Mucosa of gallbladder (tissue), 1 donor: ENCODE measurements at regions not wholly inside any gene's neighbourhood (a gene's known extent, or its start where the extent isn't known, plus 50 kb on each side); places are given as distances from the start of the nearest gene placed in this dataset.

Experiments used
- DNase-seq: peaks from one replicate; pipeline ENCODE4 v3.0.0-alpha.2; 2020; ENCODE audit warnings: low spot score
- donor health status: DM: no; HTN: no; CAD: no.

GRCh38 chr15:56868170-56868569 is 50.3 kb upstream of the TCF12 start:
- no peak for DNase-seq

- DNase-seq, result no peak
Observed at GRCh38 chr15:56866803-56867202, 51.6 kb upstream of the TCF12 start.

- no peak for DNase-seq
Observed at GRCh38 chr15:56857828-56858227, 60.6 kb upstream of the TCF12 start.

DNA sequence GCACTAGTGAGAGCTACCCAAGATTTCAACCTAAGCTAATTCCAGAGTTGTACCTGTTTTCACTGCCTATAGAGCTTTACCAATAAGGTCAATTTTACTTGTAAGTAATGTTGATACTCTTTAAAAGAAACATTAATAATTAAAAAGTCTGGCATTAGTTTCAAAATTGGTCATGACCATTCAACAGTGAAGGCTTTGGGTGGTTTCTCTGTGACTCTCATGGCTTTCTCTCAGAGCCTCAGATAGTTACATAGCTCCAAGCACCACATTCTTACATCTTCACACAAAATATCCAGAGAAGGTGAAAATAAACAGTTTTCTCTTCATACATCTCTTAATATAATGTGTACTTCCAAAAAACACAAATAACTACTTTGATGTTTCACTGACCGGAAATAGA is 61.5 kb upstream of the TCF12 start:
- no peak for DNase-seq

DNA sequence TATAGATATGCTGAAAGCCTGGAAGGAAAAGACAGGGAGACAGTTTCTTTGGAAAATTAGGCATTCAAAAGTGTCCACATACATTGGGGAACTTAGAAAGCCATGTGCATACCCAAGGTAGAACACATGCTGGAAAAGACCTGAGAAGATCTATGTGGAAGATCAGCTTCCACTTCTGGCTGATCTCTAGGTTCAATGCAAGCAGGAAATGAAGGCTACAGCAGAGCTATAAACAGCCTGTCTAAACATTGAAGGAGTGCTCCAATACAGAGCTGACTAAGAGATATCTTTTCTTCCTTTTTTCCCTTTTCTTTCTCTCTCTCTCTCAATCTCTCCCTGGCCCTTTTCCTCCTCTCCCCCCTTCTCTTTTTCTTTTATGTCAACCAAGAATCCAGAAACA is 73.6 kb upstream of the TCF12 start:
- no peak for DNase-seq

GRCh38 chr15:56844471-56844870 is 74.0 kb upstream of the TCF12 start:
- no peak for DNase-seq

DNA sequence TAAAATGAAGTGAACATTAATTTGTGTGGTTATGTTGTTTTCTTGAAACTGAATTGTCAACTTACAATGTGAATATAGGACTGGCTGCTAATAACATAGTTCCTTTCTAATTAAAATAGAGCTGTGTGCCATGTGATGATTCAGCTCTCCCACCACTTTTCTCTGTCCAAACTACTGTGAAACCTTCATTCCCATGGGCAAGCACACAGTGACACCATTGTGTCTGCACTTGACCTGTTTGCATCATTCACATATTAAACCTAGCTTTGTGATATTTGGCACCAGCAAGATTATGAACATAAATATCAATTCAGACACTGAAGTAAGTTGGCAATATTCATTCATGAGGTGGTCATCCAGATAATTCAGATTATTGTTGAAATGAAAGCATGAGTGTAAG is 78.8 kb upstream of the TCF12 start:
- DNase-seq, result no peak

DNA sequence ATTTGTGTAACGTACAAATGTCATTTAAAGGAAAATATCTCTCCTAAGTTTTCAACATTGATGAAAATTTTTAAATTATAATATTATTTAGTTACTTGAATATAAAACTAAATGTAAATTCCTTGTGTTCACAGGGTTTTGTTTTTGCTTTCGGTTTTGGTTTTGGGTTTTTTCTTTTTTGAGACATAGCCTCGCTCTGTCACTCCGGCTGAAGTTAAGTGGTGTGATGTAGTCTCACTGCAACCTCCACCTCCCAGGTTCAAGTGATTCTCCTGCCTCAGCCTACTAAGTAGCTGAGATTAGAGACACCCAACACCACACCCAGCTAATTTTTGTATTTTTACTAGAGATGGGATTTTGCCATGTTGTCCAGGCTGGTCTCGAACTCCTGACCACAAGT is 79.3 kb upstream of the TCF12 start:
- DNase-seq, result no peak

GRCh38 chr15:56838085-56838484 is 80.4 kb upstream of the TCF12 start:
- DNase-seq, result no peak

DNA sequence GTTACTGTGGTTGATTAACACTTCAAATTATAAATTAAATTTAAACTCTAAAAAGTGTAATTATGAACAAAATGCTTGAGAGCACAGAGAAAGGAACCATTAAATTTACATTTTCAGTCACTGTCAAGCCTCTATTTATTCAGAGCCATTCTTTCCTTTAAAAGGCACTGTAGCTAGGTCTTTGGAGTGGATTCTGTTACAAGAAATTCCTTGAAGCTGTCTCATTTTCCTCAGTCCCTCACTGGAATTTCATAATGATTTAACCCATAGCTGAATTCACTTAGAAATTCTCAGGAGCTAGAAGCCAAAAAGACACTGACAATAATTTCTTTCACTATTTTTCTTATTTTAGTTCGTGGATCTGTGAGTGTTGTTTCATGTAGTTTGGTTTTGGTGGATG is 81.2 kb upstream of the TCF12 start:
- no peak for DNase-seq

DNA sequence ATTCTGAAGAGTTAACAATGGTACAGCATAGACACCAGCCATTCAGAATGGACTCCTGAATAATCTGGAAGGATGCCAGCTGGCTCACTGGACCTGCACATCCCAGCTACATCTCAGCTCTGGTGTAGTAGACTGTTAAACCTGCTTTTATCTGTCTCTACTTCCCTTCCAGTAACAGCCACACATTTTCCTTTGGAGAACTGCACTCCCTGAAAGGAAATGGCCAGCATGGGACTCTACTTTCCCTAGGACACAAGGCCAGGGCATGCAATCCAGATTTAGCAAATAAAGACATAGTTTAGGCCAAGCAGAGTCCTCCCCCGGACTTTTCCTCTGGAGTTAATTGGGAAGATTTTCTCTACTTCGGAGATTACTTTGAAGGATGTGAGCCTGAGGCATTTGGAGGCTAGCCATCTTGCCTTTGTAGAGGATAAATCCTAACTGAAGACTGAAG is 82.7 kb upstream of the TCF12 start:
- DNase-seq, result no peak

- peak; percentile 64 for DNase-seq
Observed at GRCh38 chr15:56832125-56832524, 86.3 kb upstream of the TCF12 start.

DNA sequence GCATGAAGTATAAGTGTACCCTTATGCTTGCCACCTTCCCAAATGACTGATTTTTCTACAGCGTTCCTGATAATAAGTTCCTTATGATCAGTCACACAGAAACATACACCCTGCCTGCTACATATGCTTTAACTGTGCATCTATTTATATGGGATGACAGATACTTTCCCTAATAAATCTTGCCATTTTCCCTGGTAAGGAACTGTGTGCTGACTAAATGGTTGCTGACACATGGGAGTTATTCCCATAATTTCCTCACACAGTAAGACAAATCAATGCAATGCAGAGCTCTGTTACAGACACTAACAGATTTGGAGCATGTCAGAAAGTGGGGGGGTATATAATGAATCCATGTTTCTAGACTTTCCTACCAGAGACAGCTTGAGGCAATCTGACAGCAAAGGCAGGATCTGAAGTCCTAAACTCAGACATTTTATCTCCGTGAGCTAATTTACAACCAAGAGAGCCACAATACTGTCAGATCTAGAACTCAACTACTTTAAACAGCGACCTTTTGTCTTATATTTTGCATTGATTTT is 86.9 kb upstream of the TCF12 start:
- no peak for DNase-seq

DNA sequence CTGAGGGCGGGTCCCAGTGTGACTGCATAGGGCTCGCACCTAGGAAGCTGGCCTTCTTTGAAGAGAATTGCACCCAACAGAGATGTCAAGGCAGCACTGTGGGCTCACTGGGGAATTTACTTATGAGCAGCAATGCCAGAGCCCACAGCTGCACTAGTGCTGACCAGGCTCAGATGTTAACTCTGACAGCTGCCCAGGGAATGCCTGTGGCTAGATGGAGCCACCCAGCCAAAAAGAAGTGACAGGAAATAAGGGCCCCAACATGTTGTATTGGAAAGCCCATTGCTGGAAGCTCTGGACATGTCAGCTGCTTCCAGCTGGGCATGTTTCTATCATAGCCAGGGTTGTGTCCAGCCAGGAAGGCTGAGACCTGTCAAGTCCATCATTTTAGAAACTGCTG is 90.9 kb upstream of the ZNF280D start:
- no peak for DNase-seq

- DNase-seq, result peak; percentile 50
Observed at GRCh38 chr15:56821721-56822425, 88.6 kb upstream of the ZNF280D start.

- no peak for DNase-seq
Observed at GRCh38 chr15:56820333-56820732, 87.0 kb upstream of the ZNF280D start.

- DNase-seq, result no peak
Observed at GRCh38 chr15:56817321-56818080, 84.2 kb upstream of the ZNF280D start.

DNA sequence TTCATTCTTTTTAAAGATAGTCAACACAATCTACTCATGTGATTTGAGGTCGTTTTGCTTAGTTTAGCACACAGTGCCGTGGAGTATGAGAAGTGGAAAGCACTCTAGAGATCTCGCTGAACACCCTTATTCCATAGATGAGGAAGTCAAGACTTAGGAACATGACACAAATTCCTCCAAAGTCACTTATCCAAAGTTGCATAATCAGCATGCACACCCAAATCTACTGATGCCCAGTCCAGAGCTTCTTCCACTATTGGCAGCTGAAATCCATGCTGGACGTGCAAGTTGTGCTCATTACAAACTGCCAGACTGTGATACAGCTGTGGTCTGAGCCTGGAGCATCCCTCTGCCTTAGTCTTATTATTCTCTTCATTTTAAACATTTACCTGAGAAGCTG is 83.5 kb upstream of the ZNF280D start:
- DNase-seq, result no peak

DNA sequence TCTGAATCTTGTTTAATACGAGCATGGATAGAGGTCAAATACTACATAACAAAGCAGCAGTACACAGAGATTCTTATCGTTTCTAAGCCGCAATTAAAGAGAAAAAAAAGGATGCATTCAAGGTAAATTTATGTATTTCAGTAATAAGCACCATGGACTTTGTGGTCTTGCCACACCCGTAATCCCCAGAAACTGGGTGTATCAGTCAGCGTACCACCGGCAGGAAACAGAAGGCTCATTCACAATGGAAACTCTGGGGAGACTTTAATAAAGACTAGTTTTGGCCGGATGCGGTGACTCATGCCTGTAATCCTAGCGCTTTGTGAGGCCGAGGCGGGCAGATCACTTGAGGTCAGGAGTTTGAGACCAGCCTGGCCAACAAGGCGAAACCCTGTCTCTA is 81.9 kb upstream of the ZNF280D start:
- DNase-seq, result no peak

DNA sequence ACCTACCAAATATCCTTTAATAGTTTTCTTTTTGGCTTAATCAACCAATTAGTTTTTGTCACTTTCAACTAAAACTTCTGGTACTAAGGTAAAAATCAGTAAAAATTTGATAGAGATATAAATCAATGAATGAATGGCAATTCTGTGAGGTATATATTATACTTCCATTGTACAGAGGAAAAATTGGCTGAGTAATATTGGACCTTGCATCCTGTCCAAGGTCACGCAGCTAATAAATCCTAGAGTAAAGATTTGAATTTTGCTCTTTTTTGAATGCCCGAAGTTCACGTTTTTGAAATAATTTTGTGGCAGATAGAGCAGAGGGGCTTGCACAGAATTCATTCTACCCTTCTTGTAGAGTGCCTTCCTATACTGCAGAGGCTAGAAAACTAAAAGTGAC is 81.1 kb upstream of the ZNF280D start:
- no peak for DNase-seq

- no peak for DNase-seq
Observed at GRCh38 chr15:56813995-56814394, 80.7 kb upstream of the ZNF280D start.

DNA sequence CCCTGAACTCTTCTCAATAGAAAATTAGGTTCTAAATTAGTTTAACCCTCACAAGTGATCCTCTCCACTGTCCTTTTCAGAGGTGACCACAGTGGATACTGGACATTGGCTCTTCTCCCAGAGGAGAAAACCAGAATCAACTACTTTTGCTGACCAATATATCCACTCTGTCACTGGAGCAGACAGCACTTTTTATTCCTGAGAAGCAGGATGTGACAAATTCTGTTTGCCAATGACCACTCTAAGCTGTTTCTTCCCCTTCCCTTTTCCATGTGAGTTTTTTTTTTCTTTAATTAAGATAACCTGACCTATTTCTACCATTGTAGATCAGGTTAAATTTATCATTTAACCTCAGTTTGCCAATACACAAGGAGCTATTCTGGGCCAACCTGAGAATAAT is 79.7 kb upstream of the ZNF280D start:
- no peak for DNase-seq

DNA sequence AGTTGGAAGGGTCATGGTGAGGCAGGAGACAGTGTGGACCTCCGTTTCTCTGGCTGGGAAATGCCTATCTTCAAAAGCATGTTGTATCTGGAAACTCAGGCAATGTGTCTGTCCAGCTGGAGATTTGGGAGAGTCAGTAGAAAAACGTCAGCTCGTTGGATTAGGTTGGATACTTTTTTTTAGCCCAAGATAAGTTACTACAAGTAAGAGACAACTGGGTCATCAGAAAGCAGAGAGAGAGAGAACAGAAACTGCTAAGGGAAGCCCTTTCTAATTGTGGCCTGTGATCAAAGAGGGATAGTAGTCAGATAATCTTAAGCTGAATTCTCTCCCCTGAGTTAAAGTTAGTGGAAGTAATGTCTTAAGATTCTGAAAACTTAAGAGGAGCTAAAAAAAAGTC is 78.9 kb upstream of the ZNF280D start:
- DNase-seq, result no peak
